LNCAP (cell line): ENCODE measurements at regions not wholly inside any gene's neighbourhood (a gene's known extent, or its start where the extent isn't known, plus 50 kb on each side); places are given as distances from the start of the nearest gene placed in this dataset.

Experiments used
- CTCF ChIP-seq: fragments of 450-650 bp; IDR thresholded peaks from 2 replicates; pipeline ENCODE4 v1.5.1; 2017; ENCODE audit warnings: mild to moderate bottlenecking

- no peak for TF ChIP-seq CTCF
These were observed 138.7 kb upstream of the CBLB start for GRCh38 chr3:106007512-106007911.

GRCh38 chr3:106008766-106009165, 140.0 kb upstream of the CBLB start:
- no peak for TF ChIP-seq CTCF

- TF ChIP-seq CTCF: no peak
These were observed 142.0 kb upstream of the CBLB start for GRCh38 chr3:106010829-106011228.

GRCh38 chr3:106013971-106014370, 145.2 kb upstream of the CBLB start:
- TF ChIP-seq CTCF: no peak

GRCh38 chr3:106014518-106014917, 145.7 kb upstream of the CBLB start:
- TF ChIP-seq CTCF: no peak

- no peak for TF ChIP-seq CTCF
These were observed 146.2 kb upstream of the CBLB start for GRCh38 chr3:106014971-106015370.

- no peak for TF ChIP-seq CTCF
These were observed 149.3 kb upstream of the CBLB start for GRCh38 chr3:106018102-106018501.

GRCh38 chr3:106018929-106019550, 150.2 kb upstream of the CBLB start:
- no peak for TF ChIP-seq CTCF
